HG03095 (cell line): ENCODE measurements at regions not wholly inside any gene's neighbourhood (a gene's known extent, or its start where the extent isn't known, plus 50 kb on each side); places are given as distances from the start of the nearest gene placed in this dataset.
"Not testable (repeated sequence)": the region's sequence is repeated elsewhere in the genome, so short reads cannot be mapped to it uniquely, and the experiment has no call there.

ENCODE experiments used
- ATAC-seq: cut with Tn5 transposase; IDR thresholded peaks from one replicate; pipeline ENCODE4 v1.9.1; 2021; ENCODE audit warnings: moderate library complexity; ENCODE audit not compliant: unreplicated experiment

GRCh38 chr6:167748458-167749379, 78.0 kb upstream of the AFDN start:
- ATAC-seq: no peak

- ATAC-seq: no peak
These were observed 75.8 kb upstream of the AFDN start for GRCh38 chr6:167750956-167751358.

GRCh38 chr6:167751579-167752115, 75.1 kb upstream of the AFDN start:
- ATAC-seq: no peak

GRCh38 chr6:167753281-167753680, 73.4 kb upstream of the AFDN start:
- ATAC-seq: not testable (repeated sequence)

GRCh38 chr6:167754691-167755090, 72.0 kb upstream of the AFDN start:
- ATAC-seq: no peak

- ATAC-seq: no peak
These were observed 71.2 kb upstream of the AFDN start for GRCh38 chr6:167755461-167755860.

GRCh38 chr6:167756597-167756996, 70.1 kb upstream of the AFDN start:
- no peak for ATAC-seq

GRCh38 chr6:167757249-167757648, 69.5 kb upstream of the AFDN start:
- no peak for ATAC-seq

- no peak for ATAC-seq
These were observed 68.9 kb upstream of the AFDN start for GRCh38 chr6:167757821-167758220.

GRCh38 chr6:167758309-167759023, 68.2 kb upstream of the AFDN start:
- ATAC-seq: no peak

GRCh38 chr6:167759206-167759605, 67.5 kb upstream of the AFDN start:
- ATAC-seq: no peak

GRCh38 chr6:167759912-167760311, 66.8 kb upstream of the AFDN start:
- no peak for ATAC-seq

- ATAC-seq: no peak
These were observed 65.5 kb upstream of the AFDN start for GRCh38 chr6:167760979-167761793.

- ATAC-seq: no peak
These were observed 64.9 kb upstream of the AFDN start for GRCh38 chr6:167761794-167762258.

- ATAC-seq: no peak
These were observed 64.3 kb upstream of the AFDN start for GRCh38 chr6:167762259-167762962.

GRCh38 chr6:167763056-167763944, 63.4 kb upstream of the AFDN start:
- ATAC-seq: no peak

GRCh38 chr6:167764215-167764614, 62.5 kb upstream of the AFDN start:
- ATAC-seq: no peak

- no peak for ATAC-seq
These were observed 61.8 kb upstream of the AFDN start for GRCh38 chr6:167764713-167765479.
